ENCODE measurements at regions not wholly inside any gene's neighbourhood (a gene's known extent, or its start where the extent isn't known, plus 50 kb on each side); places are given as distances from the start of the nearest gene placed in this dataset.

GRCh38 chr15:101590785-101591184 is 61.4 kb downstream of the TM2D3 start:
- intact Hi-C loops (cut with DNase I) = no loop called here
- no peak for DNase-seq
- ATAC-seq = no peak

DNA sequence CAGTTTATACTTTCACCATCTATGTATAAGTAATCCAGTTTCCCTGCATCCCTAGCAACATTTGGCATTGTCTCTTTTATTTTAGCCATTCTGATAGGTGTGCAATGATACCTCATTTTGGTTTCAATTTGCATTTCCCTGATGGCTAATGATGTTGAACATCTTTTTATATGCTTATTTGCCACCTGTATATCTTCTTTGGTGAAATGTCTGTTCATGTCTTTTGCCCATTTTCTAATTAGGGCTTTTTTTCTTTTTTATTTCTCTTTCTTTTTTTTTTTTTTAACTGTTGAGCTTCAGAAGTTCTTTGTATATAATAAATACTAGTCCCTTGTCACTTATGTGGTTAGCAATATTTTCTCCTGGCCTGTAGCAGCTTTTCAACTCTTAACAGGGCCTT is 68.9 kb downstream of the TM2D3 start:
- no peak for DNase-seq
- no peak for ATAC-seq
- intact Hi-C loops (cut with DNase I) = no loop called here

DNA sequence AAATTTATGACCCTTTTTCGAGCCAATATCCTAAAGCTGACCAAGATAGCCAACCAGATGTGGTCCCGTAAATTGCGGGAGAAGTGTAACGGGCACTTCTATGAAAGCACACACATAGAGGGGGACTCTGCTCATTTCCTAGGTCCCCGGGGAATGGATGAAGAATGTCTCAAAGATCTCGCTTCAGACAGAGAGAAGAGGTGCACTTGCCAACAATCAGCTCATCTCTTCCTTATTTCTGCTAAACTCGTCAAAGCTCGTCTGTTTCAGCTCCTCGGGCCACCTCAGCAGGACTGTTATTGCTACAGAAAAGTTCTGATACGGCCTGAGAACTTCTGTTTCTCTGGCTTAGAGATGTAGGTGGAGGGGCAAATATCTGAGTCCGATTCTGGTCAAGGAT is 71.8 kb downstream of the TM2D3 start:
- intact Hi-C loops (cut with DNase I) = no loop called here
- ATAC-seq (no peak), DNase-seq (no peak)

DNA sequence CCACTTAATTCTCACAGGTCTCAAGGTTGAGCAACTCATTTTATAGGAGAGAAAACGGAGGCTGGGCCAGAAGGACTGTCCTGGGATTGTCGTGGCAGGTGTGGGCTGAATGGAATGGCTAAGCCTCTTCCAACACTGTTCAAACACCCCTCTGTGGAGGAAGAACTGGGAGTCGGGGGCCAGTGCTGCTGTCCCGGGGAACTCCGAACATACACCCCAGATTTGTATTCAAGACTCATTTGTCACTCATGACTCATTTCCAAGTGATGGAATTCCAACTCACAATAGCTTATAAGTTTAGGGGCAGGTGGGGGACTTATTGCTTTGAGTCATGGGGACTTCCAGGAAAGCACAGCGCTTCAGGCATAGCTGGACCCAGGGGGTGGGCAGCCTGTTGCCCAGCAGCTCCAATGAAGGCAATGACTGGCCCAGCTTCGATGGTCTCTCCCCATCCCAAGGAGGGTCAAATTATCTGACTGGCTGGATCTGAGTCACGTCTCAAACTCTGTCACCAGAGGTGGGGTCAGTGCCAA is 72.5 kb downstream of the TM2D3 start:
- no peak for DNase-seq
- intact Hi-C loops (cut with DNase I) = no loop called here
- no peak for ATAC-seq

DNA sequence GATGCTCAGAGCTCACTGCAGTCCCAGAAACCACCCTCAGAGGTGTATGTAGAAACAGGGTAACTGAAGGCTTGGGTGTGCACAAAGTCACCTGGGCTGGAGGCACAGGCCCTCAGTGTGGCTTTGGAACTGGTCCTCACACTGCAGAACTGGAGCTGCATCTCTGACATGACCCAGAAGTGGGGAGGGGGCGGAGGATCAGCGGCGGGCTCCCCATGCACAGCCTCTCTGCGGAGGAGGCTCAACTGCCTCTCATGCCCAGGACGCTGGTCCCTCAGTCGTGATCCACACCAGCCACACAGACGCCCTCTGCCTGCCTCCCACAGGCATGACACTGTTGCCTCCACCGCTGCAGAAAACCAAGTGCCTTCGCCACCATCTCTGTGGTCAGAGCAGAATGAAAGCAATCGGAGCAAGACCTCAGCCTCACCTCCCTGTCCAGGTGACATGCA is 73.7 kb downstream of the TM2D3 start:
- ATAC-seq = peak in 1 of 2 donors; percentile 71
- intact Hi-C loops (cut with DNase I) = no loop called here
- no peak for DNase-seq

GRCh38 chr15:101573951-101574350 is 78.2 kb downstream of the TM2D3 start:
- intact Hi-C loops (cut with DNase I) = no loop called here
- ATAC-seq (no peak), DNase-seq (no peak)

GRCh38 chr15:101570241-101570640 is 80.7 kb upstream of the PCSK6 start:
- intact Hi-C loops (cut with DNase I) = no loop called here
- ATAC-seq = no peak
- DNase-seq = no peak

DNA sequence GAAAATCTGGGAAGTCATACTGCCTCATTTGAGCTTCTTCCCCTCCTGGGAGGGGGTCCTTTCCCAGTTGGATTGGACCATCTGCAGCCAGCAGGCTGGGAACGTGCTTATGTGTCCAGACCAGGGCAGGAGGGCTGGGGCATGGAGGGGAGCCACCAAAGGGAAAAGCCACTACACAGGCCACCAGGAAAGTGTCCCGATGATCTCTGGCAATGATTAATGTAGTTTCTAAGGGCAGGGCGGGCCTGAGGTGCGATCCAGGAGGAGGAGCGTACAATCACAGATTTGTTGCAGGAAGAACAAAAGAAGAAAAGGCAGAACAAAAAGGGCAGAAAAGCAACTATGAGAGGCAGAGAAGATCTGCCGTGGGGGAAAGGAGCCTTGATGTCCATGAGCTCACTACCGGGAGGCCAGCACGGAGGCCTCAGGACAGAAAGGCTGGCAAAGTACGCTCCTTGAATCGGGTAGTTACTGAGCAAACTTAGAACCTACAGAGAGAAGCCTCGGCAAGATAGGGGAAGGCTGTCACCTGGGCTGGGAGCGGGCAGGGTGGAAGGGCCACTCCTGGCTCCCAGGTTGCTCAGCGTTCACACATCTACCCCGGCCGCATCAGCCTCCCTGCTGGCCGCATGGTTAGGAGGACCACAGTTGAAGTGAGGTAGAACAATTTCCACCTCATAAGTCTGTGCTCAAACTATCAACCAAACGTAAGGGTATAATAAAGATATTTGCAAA is 79.5 kb upstream of the PCSK6 start:
- intact Hi-C loops (cut with DNase I) = no loop called here
- DNase-seq (no peak), ATAC-seq (no peak)

- ATAC-seq = no peak
- intact Hi-C loops (cut with DNase I) = no loop called here
These were observed 78.8 kb upstream of the PCSK6 start for GRCh38 chr15:101568309-101568708.

DNA sequence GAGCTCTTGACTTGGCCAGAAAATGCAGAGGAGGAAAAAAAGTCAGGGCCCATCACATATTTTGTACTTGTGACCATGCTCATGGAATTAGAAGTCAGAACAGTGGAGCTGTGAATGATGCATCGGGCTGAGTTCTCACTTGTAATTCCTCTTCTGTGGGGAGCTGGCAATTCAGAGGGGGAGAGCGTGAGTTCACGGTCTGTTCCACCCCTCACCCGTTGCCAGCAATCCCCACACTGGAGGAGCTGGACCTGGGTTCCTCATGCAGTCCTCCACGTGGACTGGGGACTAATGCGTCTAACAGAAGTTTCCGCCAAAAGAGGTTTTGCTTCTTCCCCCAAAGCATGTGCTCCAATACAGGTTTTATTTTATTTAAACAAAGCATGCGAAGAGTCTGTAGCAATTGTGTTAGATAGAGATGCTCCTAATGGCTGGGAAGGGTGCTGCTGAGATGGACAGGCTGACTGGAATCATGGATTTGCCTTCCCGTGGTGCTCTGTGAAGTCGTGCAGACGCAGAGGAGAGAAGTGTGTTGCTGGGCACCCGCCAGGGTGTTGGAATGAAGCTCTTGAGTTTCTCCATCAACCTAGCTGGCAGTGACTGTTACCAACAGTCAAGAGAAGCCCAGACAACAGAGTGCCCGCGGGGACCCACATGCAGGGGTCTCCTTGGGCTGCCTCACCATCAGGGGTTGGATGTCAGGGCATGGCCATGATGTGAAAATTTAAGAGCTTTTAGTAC is 77.4 kb upstream of the PCSK6 start:
- DNase-seq (peak; percentile 45), ATAC-seq (peak in 1 of 2 donors; percentile 50)
- intact Hi-C loops (cut with DNase I) = no loop called here

More at GRCh38 chr15:101568309-101568708, 78.8 kb upstream of the PCSK6 start:
- no peak for DNase-seq

DNA sequence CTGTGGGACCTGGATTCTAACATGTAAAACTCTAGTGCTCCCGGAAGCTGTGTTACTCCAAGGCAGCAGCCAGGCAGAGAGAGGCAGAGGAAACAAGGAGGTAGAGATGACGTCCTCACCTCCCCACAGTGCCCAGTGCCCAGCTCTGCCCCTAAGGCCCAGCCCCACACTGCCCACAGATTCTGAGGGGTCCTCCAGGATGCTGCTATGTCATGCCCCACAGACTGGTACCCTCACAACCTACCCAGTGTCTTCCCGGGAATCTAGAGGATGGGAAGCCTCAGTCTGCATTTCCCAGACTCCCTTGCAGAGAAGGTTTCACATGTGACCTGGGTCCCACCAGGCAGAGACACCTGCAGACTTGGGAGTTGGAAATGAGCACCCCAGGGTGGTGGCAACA is 75.9 kb upstream of the PCSK6 start:
- ATAC-seq (no peak), DNase-seq (no peak)
- intact Hi-C loops (cut with DNase I) = no loop called here

GRCh38 chr15:101563176-101563796 is 73.8 kb upstream of the PCSK6 start:
- intact Hi-C loops (cut with DNase I) = no loop called here
- DNase-seq (no peak), ATAC-seq (no peak)

DNA sequence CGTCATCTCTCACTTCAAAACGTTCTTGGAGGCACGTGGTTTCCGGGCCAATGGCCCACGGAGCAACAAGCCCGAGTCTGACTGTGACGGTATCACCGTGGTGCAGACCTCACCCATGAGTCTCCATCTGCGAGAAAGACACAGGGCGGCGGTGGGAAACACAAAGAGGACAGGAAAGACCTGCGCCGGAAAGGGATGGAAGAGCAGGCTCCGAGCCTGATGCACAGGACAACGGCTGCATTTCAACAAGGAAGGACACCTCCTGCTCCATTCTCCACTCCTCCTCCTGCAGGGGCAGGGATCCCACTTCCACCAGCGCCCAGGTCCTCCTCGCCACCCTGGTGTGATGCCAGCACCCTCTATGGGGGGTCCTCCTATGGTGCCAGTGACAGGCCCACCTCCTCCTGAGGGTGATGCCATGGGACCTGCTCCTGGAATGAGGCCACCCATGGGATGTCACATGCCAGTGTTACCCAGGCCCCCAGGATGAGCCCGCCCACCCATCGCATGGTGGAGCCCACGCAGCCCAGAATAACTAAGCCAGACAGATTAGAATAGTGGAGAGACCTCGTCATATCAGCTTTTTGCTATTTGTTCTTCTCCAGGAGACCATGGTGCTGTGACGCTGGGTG is 73.0 kb upstream of the PCSK6 start:
- ATAC-seq (no peak), DNase-seq (no peak)
- intact Hi-C loops (cut with DNase I) = no loop called here

DNA sequence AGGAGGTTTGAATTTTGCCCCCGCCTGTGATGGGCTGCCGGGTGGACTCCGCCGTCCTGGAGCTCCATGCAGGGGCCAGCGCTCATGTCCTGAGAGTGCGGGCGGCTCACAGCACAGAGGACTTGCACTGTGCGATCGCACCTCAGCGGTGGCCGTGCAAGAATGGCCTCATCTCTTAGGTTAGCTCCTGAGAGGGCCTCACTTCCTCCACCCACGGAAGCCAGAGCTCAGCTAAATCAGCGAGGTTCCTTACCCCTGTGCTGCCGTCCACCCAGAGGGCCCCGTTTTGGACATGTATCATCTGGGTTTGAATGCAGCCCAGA is 72.0 kb upstream of the PCSK6 start:
- DNase-seq (no peak), ATAC-seq (no peak)
- intact Hi-C loops (cut with DNase I) = no loop called here

DNA sequence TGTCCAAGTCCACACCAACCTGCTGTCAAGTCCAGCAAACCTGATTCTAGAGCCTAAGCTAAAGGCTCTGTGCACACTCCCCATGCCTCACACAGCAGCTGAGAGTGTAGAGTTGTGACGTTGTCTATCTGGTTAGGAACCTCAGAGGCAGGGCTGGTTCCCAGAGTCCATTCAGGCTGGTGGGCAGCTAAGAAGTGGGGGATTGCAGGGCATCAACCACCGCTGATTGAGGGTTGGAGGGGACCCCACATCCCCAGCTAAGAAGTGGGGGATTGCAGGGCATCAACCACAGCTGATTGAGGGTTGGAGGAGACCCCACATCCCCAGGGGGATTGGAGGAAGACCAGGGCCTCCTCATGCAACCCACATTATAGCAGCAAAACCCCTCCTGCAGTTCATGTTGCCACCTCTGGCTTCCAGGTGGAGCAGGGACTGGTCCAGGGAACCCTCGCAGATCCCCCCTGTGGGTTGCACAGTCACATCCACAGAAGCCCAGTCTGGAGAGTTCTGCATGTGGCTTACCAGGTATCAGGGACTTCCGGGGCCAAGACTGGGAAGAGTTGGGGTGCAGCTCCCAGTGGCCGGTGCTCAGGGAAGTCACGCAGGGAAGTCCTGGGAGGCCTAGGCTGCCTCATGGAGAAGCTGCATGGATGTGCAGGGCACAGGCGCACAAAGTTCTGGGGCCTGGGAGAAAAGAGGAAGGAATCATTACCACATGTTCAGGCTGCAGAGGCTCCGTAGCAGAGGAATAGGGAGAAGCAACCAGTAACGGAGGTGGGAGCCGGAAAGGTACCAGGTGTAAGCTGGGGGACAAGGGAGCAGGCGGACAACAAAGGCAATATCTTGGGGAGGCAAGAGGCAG is 71.4 kb upstream of the PCSK6 start:
- ATAC-seq = no peak

GRCh38 chr15:101559952-101560351 is 70.4 kb upstream of the PCSK6 start:
- DNase-seq (no peak), ATAC-seq (no peak)
- intact Hi-C loops (cut with DNase I) = no loop called here

More for the DNA sequence above, 71.4 kb upstream of the PCSK6 start:
- DNase-seq = no peak
- intact Hi-C loops (cut with DNase I) = no loop called here

DNA sequence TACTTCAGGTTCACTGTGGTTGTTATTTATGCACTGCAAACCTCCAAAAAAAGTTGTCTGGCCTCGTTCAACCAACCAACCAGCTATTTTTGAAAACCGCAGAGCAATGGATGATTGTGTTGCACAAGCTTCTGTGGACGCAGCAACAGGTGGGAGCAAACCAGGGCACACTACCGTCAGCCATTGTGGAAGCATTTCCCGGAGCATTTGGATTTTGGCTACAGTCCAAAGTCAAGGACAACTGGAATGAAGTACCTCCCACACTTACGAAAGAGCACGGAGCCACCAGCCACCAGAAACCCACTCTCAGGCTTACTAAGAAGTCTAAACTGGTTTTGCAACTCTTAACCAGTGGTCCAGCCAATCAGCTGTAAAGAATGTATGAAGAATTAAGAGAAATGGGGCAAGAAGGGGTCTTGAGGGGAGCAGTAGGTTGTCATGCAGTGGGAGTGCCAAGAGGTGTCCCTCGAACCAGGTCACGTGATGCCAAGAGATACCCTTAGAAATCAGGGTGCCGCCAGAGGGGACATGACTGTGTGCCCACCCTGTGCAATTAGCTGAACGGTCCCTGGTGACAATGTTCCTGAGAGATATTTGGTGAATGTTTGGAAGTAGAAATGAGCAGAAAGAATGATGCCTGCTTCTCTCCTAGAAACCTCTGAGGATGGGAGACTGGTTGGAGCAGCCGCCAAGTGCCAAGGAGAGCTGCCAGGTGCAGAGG is 68.9 kb upstream of the PCSK6 start:
- no peak for ATAC-seq

GRCh38 chr15:101556273-101556672 is 66.8 kb upstream of the PCSK6 start:
- no peak for ATAC-seq
- DNase-seq = no peak
- intact Hi-C loops (cut with DNase I) = no loop called here

More for the DNA sequence above, 68.9 kb upstream of the PCSK6 start:
- intact Hi-C loops (cut with DNase I) = no loop called here
- no peak for DNase-seq
